ENCODE measurements at regions not wholly inside any gene's neighbourhood (a gene's known extent, or its start where the extent isn't known, plus 50 kb on each side); places are given as distances from the start of the nearest gene placed in this dataset.

DNA sequence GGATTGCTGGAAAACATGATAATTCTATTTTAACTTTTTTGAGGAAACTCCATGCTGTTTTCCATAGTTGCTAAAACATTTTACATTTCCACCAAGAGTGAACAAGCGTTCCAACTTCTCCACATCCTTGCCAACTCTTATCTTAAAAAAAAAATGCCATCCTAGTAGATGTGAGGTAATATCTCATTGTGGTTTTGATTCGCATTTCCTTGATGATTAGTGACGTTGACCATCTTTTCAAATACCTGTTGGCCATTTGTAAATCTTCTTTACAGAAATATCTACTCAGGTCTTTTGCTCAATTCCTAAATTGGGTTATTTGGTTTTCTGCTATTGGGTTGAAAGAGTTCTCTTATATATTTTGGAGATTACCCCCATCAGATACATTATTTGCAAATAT lies 77.4 kb upstream of the CLDN14 start:
- TF ChIP-seq CTCF (IDR thresholded peaks at IDR 0.05) (no peak), POLR2A (IDR thresholded peaks at IDR 0.05) (no peak)

All from body of pancreas (tissue), 4 donors.